ENCODE measurements at regions not wholly inside any gene's neighbourhood (a gene's known extent, or its start where the extent isn't known, plus 50 kb on each side); places are given as distances from the start of the nearest gene placed in this dataset.

DNA sequence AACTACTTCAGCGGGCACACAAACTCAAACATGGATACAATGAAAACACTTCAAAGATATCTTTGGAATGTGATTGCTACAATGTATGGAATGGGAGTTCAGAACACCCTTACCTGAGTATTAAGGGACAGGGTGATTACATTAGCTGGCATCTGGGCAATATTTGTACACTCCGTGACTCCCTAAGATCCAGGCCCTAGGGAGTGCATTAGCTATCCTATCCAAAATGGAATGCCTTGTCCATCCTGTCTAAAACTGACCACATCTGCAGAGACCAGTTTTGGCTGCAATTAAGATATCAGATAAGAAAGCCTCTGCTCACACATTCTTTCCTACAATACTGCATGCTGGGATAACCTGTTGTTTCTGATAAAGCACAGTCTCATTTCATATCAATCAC, 176.6 kb upstream of the EMCN start:
- no peak for DNase-seq (ENCODE audit: low read depth in 2 of 2)
- no peak overlapping the region for H3K4me3 ChIP-seq (replicated peaks in 1 of 2; ENCODE audit: low read depth in 2 of 2, low read length in 2 of 2)

DNA sequence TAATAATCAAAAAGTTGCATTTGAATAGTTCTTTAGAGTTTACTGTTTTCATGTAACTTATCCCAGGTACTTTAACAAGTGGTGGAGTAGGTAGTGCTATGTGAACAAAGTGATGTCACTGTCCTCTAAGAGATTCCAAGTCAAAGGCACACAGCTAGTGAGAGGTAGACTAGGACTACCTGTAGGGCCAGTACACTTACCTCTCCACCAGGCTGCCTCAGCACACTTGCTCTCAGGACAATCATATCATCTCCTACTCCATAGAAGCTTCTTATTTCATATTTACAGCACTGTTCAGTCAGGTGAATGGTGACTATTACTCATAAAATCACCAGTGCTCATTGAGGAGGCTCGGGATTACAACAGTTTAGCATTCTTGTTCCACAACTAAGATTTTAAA, 173.0 kb upstream of the EMCN start:
- no peak overlapping the region for H3K4me3 ChIP-seq (replicated peaks in 1 of 2; ENCODE audit: low read depth in 2 of 2, low read length in 2 of 2)
- TF ChIP-seq, protein P1, sequence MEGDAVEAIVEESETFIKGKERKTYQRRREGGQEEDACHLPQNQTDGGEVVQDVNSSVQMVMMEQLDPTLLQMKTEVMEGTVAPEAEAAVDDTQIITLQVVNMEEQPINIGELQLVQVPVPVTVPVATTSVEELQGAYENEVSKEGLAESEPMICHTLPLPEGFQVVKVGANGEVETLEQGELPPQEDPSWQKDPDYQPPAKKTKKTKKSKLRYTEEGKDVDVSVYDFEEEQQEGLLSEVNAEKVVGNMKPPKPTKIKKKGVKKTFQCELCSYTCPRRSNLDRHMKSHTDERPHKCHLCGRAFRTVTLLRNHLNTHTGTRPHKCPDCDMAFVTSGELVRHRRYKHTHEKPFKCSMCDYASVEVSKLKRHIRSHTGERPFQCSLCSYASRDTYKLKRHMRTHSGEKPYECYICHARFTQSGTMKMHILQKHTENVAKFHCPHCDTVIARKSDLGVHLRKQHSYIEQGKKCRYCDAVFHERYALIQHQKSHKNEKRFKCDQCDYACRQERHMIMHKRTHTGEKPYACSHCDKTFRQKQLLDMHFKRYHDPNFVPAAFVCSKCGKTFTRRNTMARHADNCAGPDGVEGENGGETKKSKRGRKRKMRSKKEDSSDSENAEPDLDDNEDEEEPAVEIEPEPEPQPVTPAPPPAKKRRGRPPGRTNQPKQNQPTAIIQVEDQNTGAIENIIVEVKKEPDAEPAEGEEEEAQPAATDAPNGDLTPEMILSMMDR (IDR thresholded peaks at IDR 0.05; ENCODE audit: low read depth, low read length), result no peak
- DNase-seq (ENCODE audit: low read depth in 2 of 2), result no peak

More for the DNA sequence above, 176.6 kb upstream of the EMCN start:
- TF ChIP-seq, protein P1 (IDR thresholded peaks at IDR 0.05; ENCODE audit: low read depth, low read length), result no peak

DNA sequence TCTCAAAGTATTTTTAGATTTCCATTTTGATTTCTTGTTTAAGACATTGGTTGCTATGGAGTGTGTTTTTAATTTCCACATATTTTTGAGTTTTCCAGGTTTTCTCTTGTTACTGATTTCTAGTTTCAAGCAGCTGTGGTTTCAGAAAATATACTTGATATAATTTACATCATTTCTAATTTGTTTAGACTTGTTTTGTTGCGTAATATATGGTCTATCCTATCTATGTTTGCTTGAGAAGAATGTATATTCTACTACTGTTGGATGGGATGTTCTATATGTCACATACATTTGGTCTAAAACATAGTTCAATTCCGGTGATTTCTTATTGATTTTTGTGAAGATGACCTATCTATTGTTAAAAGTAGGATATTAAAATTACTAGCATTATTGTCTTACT, 170.5 kb upstream of the EMCN start:
- no peak for DNase-seq (ENCODE audit: low read depth in 2 of 2)
- TF ChIP-seq, protein P1 (IDR thresholded peaks at IDR 0.05; ENCODE audit: low read depth, low read length), result no peak
- H3K4me3 ChIP-seq (replicated peaks in 1 of 2; ENCODE audit: low read depth in 2 of 2, low read length in 2 of 2), result no peak overlapping the region

DNA sequence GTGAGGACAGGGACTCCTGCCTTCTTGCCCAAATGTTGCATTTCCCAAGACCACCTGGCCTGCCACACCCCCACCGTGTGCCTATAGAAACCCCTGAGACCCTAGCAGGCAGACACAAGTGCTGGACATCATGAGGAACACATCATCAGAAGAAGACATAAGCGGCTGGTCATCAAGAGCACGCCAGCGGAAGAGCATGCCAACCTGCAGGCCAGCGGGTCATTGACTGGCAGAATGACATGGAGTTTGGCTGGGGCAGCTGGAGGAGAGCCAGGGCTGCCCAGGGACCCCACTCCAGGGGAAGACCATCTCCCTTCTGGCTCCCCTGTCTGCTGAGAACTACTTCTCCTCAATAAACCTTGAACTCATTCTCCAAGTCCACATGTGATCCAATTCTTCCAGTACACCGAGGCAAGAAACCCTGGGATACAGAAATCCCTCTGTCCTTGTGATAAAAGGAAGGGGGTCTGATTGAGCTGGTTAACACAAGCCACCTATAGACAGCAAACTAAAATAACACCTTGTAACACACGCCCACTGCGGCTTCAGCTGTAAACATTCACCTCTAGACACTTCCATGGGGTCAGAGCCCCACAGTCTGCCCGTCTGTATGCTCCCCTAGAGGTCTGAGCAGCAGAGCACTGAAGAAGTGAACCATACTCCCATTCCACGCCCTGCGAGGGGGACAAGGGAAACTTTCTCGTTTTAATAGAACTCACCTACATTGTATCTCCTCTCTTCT, 164.8 kb upstream of the EMCN start:
- TF ChIP-seq, protein P1 (IDR thresholded peaks at IDR 0.05; ENCODE audit: low read depth, low read length), result no peak
- H3K4me3 ChIP-seq (replicated peaks in 1 of 2; ENCODE audit: low read depth in 2 of 2, low read length in 2 of 2), result no peak overlapping the region
- DNase-seq (ENCODE audit: low read depth in 2 of 2), result no peak

DNA sequence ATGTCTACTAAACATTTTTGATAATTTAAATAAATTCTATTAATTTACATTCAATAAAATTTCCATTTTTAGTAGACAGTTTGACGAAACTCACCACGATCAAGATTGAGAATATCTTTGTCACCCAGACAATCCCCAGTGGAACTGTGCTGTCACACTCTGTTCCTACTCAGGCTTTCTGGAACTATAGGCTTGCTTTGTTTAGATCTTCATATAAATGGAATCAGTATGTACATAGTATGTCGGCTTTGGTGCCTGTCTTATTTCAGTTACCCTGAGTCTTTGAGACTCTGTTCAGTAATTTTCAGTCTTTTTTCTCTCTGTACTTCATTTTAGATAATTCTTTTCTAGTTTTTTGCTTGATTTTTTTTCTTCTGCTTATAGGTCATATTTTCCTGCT, 163.5 kb upstream of the EMCN start:
- TF ChIP-seq, protein P1 (IDR thresholded peaks at IDR 0.05; ENCODE audit: low read depth, low read length), result no peak
- no peak for DNase-seq (ENCODE audit: low read depth in 2 of 2)
- H3K4me3 ChIP-seq (replicated peaks in 1 of 2; ENCODE audit: low read depth in 2 of 2, low read length in 2 of 2), result no peak overlapping the region

DNA sequence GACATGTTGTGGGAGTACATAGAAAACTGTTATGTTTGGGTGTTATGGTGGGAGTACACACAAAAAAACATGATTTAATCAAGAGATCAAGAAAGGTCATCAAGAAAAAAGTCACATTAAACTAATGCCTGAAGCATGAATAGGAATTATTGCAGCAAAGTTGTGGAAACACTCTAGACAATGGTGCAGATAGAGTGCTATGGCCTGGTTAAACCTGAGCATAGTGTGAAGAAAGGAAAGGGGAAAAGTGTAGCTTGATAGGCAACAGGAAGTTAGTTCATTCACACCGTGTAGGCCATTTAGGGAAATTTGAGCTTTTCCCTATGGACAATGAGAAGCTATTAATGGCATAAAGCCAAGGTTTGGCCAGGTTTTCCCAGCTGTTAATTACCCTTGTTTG, 162.1 kb upstream of the EMCN start:
- DNase-seq (ENCODE audit: low read depth in 2 of 2), result no peak
- TF ChIP-seq, protein P1 (IDR thresholded peaks at IDR 0.05; ENCODE audit: low read depth, low read length), result no peak

DNA sequence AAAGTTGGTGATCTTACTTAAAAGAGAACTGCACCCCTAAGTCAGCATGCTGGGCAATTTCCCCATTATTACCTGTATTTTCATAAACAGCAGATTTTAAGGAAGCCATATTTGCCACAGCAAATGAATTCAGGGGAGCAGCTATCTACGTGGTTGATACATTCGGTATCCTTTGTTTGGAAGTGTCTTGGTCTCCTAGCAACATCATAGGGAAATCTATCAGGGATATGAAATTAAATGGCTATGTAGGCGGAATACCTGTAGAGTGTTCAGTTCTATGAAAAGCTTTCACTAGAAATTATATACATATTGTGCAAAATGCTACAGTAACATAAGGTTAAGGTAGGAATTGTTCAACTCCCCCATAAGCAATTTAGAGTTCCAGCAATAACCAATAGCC, 157.2 kb upstream of the EMCN start:
- TF ChIP-seq, protein P1 (IDR thresholded peaks at IDR 0.05; ENCODE audit: low read depth, low read length), result no peak

More for the DNA sequence above, 162.1 kb upstream of the EMCN start:
- no peak overlapping the region for H3K4me3 ChIP-seq (replicated peaks in 1 of 2; ENCODE audit: low read depth in 2 of 2, low read length in 2 of 2)

More for the DNA sequence above, 157.2 kb upstream of the EMCN start:
- DNase-seq (ENCODE audit: low read depth in 2 of 2), result no peak
- no peak overlapping the region for H3K4me3 ChIP-seq (replicated peaks in 1 of 2; ENCODE audit: low read depth in 2 of 2, low read length in 2 of 2)

Measured in cardiac fibroblast (primary cell).